ENCODE measurements at regions not wholly inside any gene's neighbourhood (a gene's known extent, or its start where the extent isn't known, plus 50 kb on each side); places are given as distances from the start of the nearest gene placed in this dataset.
"Not testable (repeated sequence)": the region's sequence is repeated elsewhere in the genome, so short reads cannot be mapped to it uniquely, and the experiment has no call there.

DNA sequence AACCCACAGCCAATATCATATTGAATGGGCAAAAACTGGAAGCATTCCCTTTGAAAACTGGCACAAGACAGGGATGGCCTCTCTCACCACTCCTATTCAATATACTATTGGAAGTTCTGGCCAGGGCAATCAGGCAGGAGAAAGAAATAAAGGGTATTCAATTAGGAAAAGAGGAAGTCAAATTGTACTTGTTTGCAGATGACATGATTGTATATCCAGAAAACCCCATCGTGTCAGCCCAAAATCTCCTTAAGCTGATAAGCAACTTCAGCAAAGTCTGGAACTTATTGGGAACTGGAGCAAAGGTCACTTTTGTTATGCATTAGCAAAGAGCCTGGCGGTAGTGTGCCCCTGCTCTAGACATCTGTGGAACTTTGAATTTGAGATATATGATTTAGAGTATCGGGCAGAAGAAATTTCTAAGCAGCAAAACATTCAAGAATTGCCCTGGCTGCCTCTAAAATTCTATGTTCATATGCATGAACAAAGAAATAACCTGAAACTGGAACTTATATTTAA, 53.4 kb upstream of the PSMA1 start:
- H3K27ac ChIP-seq; intact Hi-C loops (cut with DNase I; ENCODE audit: low total_unique reads); H3K4me3 ChIP-seq; H3K4me1 ChIP-seq; H3K9me3 ChIP-seq; H3K27me3 ChIP-seq; H3K36me3 ChIP-seq; DNase-seq: not testable (repeated sequence)
- WGBS, 5 donors = 51 to 66% (median 55%) methylated on average over 3 of the region's 3 CpGs

DNA sequence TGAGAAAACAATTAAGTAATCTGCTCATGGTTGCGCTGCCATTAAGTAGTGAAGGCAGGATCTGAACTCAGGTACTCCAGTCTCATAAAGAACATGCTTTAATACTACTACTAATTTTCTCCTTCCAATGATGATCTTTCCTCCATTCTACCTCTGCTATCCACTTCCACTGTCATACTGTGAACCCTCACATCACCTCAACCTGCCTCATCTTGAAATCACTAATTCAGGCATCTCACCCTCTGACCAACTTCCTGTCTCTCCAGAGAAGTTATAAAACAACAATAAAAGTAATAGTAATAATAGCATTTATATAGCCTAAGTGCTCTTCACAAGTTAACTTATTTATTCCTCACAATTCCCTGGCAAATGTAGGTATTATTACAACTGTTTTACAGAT, 57.1 kb upstream of the PSMA1 start:
- 87 to 100% (median 96%) methylated on average over 1 of the region's 1 CpG for WGBS, 5 donors
- Histone ChIP-seq H3K36me3 (no peaks in the 10 kb centered on the region), H3K27me3 (no peaks in the 10 kb centered on the region), H3K27ac (no peak overlapping the region), H3K4me3 (no peak overlapping the region), H3K4me1 (peaks cover 0 to 14% (median 6%) of the 10 kb centered on the region in 4 donors), H3K9me3 (no peaks in the 10 kb centered on the region)
- TF ChIP-seq EP300 (IDR thresholded peaks at IDR 0.05) = no peak
- no peak for TF ChIP-seq POLR2AphosphoS5 (IDR thresholded peaks at IDR 0.05)
- TF ChIP-seq POLR2A (IDR thresholded peaks at IDR 0.05) = no peak
- TF ChIP-seq, protein P1, sequence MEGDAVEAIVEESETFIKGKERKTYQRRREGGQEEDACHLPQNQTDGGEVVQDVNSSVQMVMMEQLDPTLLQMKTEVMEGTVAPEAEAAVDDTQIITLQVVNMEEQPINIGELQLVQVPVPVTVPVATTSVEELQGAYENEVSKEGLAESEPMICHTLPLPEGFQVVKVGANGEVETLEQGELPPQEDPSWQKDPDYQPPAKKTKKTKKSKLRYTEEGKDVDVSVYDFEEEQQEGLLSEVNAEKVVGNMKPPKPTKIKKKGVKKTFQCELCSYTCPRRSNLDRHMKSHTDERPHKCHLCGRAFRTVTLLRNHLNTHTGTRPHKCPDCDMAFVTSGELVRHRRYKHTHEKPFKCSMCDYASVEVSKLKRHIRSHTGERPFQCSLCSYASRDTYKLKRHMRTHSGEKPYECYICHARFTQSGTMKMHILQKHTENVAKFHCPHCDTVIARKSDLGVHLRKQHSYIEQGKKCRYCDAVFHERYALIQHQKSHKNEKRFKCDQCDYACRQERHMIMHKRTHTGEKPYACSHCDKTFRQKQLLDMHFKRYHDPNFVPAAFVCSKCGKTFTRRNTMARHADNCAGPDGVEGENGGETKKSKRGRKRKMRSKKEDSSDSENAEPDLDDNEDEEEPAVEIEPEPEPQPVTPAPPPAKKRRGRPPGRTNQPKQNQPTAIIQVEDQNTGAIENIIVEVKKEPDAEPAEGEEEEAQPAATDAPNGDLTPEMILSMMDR (IDR thresholded peaks at IDR 0.05) = no peak
- intact Hi-C loops (cut with DNase I; ENCODE audit: low total_unique reads) = no loop called here
- DNase-seq = no peak

GRCh38 chr11:14577835-14578529, 57.8 kb upstream of the PSMA1 start:
- no peak for DNase-seq
- intact Hi-C loops (cut with DNase I; ENCODE audit: low total_unique reads) = no loop called here
- H3K36me3 ChIP-seq = no peaks in the 10 kb centered on the region
- H3K27ac ChIP-seq = peak overlapping the region; percentile 26 to 76 (median 41)
- TF ChIP-seq, protein P1 (IDR thresholded peaks at IDR 0.05) = no peak
- TF ChIP-seq POLR2AphosphoS5 (IDR thresholded peaks at IDR 0.05) (no peak), POLR2A (IDR thresholded peaks at IDR 0.05) (no peak), EP300 (IDR thresholded peaks at IDR 0.05) (no peak)
- no peaks in the 10 kb centered on the region for H3K9me3 ChIP-seq
- H3K27me3 ChIP-seq = no peaks in the 10 kb centered on the region
- WGBS, 5 donors = 78 to 84% (median 81%) methylated on average over 4 of the region's 4 CpGs
- peaks cover 0 to 19% (median 9%) of the 10 kb centered on the region in 4 donors for H3K4me1 ChIP-seq
- no peak overlapping the region for H3K4me3 ChIP-seq

- intact Hi-C loops (cut with DNase I; ENCODE audit: low total_unique reads) = no loop called here
- Histone ChIP-seq H3K36me3 (no peaks in the 10 kb centered on the region), H3K27ac (peak overlapping the region in 4 of 5 donors; percentile 34 to 76 (median 43)), H3K4me3 (no peak overlapping the region), H3K4me1 (peaks cover 0 to 24% (median 11%) of the 10 kb centered on the region in 4 donors), H3K9me3 (no peaks in the 10 kb centered on the region), H3K27me3 (no peaks in the 10 kb centered on the region)
- 20 to 43% (median 24%) methylated on average over 3 of the region's 3 CpGs for WGBS, 5 donors
- TF ChIP-seq, protein P1 (IDR thresholded peaks at IDR 0.05) = no peak
- TF ChIP-seq POLR2A (IDR thresholded peaks at IDR 0.05) = no peak
- peak in 2 of 3 donors; percentile 74 to 82 for TF ChIP-seq POLR2AphosphoS5 (IDR thresholded peaks at IDR 0.05)
- no peak for TF ChIP-seq EP300 (IDR thresholded peaks at IDR 0.05)
- peak; percentile 46 to 89 for DNase-seq
These were observed 58.4 kb upstream of the PSMA1 start for GRCh38 chr11:14578541-14578956.

- peak overlapping the region in 1 of 5 donors; percentile 76 for H3K27ac ChIP-seq
- intact Hi-C loops (cut with DNase I; ENCODE audit: low total_unique reads) = no loop called here
- TF ChIP-seq POLR2A (IDR thresholded peaks at IDR 0.05) (no peak), POLR2AphosphoS5 (IDR thresholded peaks at IDR 0.05) (no peak), EP300 (IDR thresholded peaks at IDR 0.05) (no peak)
- TF ChIP-seq, protein P1 (IDR thresholded peaks at IDR 0.05) = no peak
These were observed 59.5 kb upstream of the PSMA1 start for GRCh38 chr11:14579646-14580045.

More at GRCh38 chr11:14579646-14580045, 59.5 kb upstream of the PSMA1 start:
- no peaks in the 10 kb centered on the region for H3K36me3 ChIP-seq
- H3K4me1 ChIP-seq = peaks cover 0 to 33% (median 21%) of the 10 kb centered on the region in 4 donors
- H3K4me3 ChIP-seq = no peak overlapping the region
- H3K27me3 ChIP-seq = no peaks in the 10 kb centered on the region
- no peaks in the 10 kb centered on the region for H3K9me3 ChIP-seq
- DNase-seq = no peak
